H9 (cell line): ENCODE measurements at regions not wholly inside any gene's neighbourhood (a gene's known extent, or its start where the extent isn't known, plus 50 kb on each side); places are given as distances from the start of the nearest gene placed in this dataset.

Experiments
- DNase-seq: peaks from one replicate; pipeline ENCODE4 v3.0.0-alpha.2; 2017
- H2AFZ ChIP-seq: one replicate; pipeline ENCODE4 v1.6.1; 2013; ENCODE audit warnings: mild to moderate bottlenecking, low read length, control low read depth, moderate library complexity
- H2AK5ac ChIP-seq: 2 replicates; pipeline ENCODE4 v1.6.1; 2013; ENCODE audit warnings: low read length, control low read depth, mixed read lengths; ENCODE audit not compliant: insufficient read length
- H2BK120ac ChIP-seq: one replicate; pipeline ENCODE4 v1.6.1; 2013; ENCODE audit warnings: low read depth, mild to moderate bottlenecking, low read length, control low read depth, inconsistent platforms; ENCODE audit not compliant: poor library complexity, severe bottlenecking
- H2BK12ac ChIP-seq: 2 replicates; pipeline ENCODE4 v1.6.1; 2013; ENCODE audit warnings: low read length, control low read depth, mixed read lengths, low read depth; ENCODE audit not compliant: insufficient read length
- H2BK15ac ChIP-seq: 2 replicates; pipeline ENCODE4 v1.6.1; 2013; ENCODE audit warnings: low read depth, low read length, control low read depth
- H2BK20ac ChIP-seq: one replicate; pipeline ENCODE4 v1.6.1; 2013; ENCODE audit warnings: low read depth, mild to moderate bottlenecking, low read length, control low read depth, inconsistent platforms; ENCODE audit not compliant: poor library complexity, severe bottlenecking
- H2BK5ac ChIP-seq: 2 replicates; pipeline ENCODE4 v1.6.1; 2013; ENCODE audit warnings: low read length, control low read depth, mixed read lengths; ENCODE audit not compliant: insufficient read length
- H3K14ac ChIP-seq: 2 replicates; pipeline ENCODE4 v1.6.1; 2013; ENCODE audit warnings: low read length, control low read depth; ENCODE audit not compliant: insufficient read depth
- H3K18ac ChIP-seq: 2 replicates; pipeline ENCODE4 v1.6.1; 2013; ENCODE audit warnings: low read depth, mild to moderate bottlenecking, mixed read lengths, low read length, control low read depth; ENCODE audit not compliant: insufficient read length
- H3K23ac ChIP-seq: 2 replicates; pipeline ENCODE4 v1.6.1; 2013; ENCODE audit warnings: low read length, control low read depth, mixed read lengths, low read depth; ENCODE audit not compliant: insufficient read length
- H3K23me2 ChIP-seq: 2 replicates; pipeline ENCODE4 v1.6.1; 2013; ENCODE audit warnings: low read depth, mild to moderate bottlenecking, mixed read lengths, low read length, control low read depth; ENCODE audit not compliant: insufficient read length, poor library complexity, severe bottlenecking
- H3K27ac ChIP-seq: 2 replicates; pipeline ENCODE4 v1.5.1; 2013; ENCODE audit warnings: low read length, control low read depth, mixed read lengths, low read depth; ENCODE audit not compliant: insufficient read length
- H3K27me3 ChIP-seq: 2 replicates; pipeline ENCODE4 v1.6.1; 2013; ENCODE audit warnings: low read length, control low read depth, inconsistent platforms; ENCODE audit not compliant: insufficient read depth
- H3K4ac ChIP-seq: 2 replicates; pipeline ENCODE4 v1.6.1; 2013; ENCODE audit warnings: low read depth, mild to moderate bottlenecking, control low read depth, inconsistent platforms, low read length, moderate library complexity
- H3K4me1 ChIP-seq: 2 replicates; pipeline ENCODE4 v1.6.1; 2013; ENCODE audit warnings: low read length, control low read depth, inconsistent platforms; ENCODE audit not compliant: insufficient read depth
- H3K4me2 ChIP-seq: 2 replicates; pipeline ENCODE4 v1.6.1; 2013; ENCODE audit warnings: low read length, control low read depth, mixed read lengths; ENCODE audit not compliant: insufficient read length, insufficient read depth
- H3K56ac ChIP-seq: 2 replicates; pipeline ENCODE4 v1.6.1; 2013; ENCODE audit warnings: low read depth, mild to moderate bottlenecking, mixed read lengths, low read length, control low read depth; ENCODE audit not compliant: insufficient read length
- H3K79me1 ChIP-seq: 2 replicates; pipeline ENCODE4 v1.6.1; 2013; ENCODE audit warnings: low read depth, mild to moderate bottlenecking, moderate library complexity, low read length, control low read depth, inconsistent platforms; ENCODE audit not compliant: insufficient read depth, poor library complexity, severe bottlenecking
- H3K79me2 ChIP-seq: 2 replicates; pipeline ENCODE4 v1.6.1; 2013; ENCODE audit warnings: low read length, control low read depth, inconsistent platforms; ENCODE audit not compliant: insufficient read depth
- H3K9ac ChIP-seq: 2 replicates; pipeline ENCODE4 v1.6.1; 2013; ENCODE audit warnings: low read length, control low read depth, mixed read lengths; ENCODE audit not compliant: insufficient read length; ENCODE audit errors: extremely low read depth
- H3K9me3 ChIP-seq: one replicate; pipeline ENCODE4 v1.6.1; 2013; ENCODE audit warnings: low read depth, low read length, inconsistent platforms; ENCODE audit not compliant: control insufficient read depth
- H3T11ph ChIP-seq: one replicate; pipeline ENCODE4 v1.6.1; 2013; ENCODE audit warnings: mild to moderate bottlenecking, low read length, control low read depth, inconsistent platforms
- H4K20me1 ChIP-seq: one replicate; pipeline ENCODE4 v1.6.1; 2013; ENCODE audit not compliant: control insufficient read depth, insufficient read length, insufficient read depth
- H4K5ac ChIP-seq: 2 replicates; pipeline ENCODE4 v1.6.1; 2013; ENCODE audit warnings: low read depth, mild to moderate bottlenecking, mixed read lengths, low read length, control low read depth; ENCODE audit not compliant: insufficient read length
- H4K8ac ChIP-seq: replicated peaks from 2 replicates; pipeline ENCODE4 v1.6.1; 2013; ENCODE audit warnings: low read length, control low read depth, mixed read lengths, low read depth; ENCODE audit not compliant: insufficient read length
- H4K91ac ChIP-seq: 2 replicates; pipeline ENCODE4 v1.6.1; 2013; ENCODE audit warnings: low read depth, mild to moderate bottlenecking, moderate library complexity, mixed read lengths, low read length, control low read depth; ENCODE audit not compliant: insufficient read length
- H3K27ac Mint-ChIP-seq, 3 experiments: 2 replicates in 2 of 3; 3 replicates in 1 of 3; pipeline ENCODE4 v1.8.0; 2020 to 2021; ENCODE audit warnings: mixed read lengths in 3 of 3, mild to moderate bottlenecking in 1 of 3, moderate library complexity in 1 of 3
- H3K27me3 Mint-ChIP-seq: 2 replicates; pipeline ENCODE4 v1.8.0; 2021; ENCODE audit warnings: low read depth, mild to moderate bottlenecking, moderate library complexity, mixed read lengths
- H3K36me3 Mint-ChIP-seq, 3 experiments: 2 replicates in 2 of 3; 3 replicates in 1 of 3; pipeline ENCODE4 v1.8.0; 2020 to 2021; ENCODE audit warnings: low read depth in 3 of 3, mixed read lengths in 3 of 3; ENCODE audit not compliant: insufficient read depth in 1 of 3
- H3K4me1 Mint-ChIP-seq, 2 experiments: 2 replicates each; pipeline ENCODE4 v1.8.0; 2020; ENCODE audit warnings: mixed read lengths in 2 of 2
- H3K4me3 Mint-ChIP-seq, 2 experiments: 2 replicates in 1 of 2; 3 replicates in 1 of 2; pipeline ENCODE4 v1.8.0; 2020 to 2021; ENCODE audit warnings: mild to moderate bottlenecking in 2 of 2, mixed read lengths in 2 of 2, moderate library complexity in 1 of 2
- H3K9me3 Mint-ChIP-seq, 2 experiments: 2 replicates in 1 of 2; 3 replicates in 1 of 2; pipeline ENCODE4 v1.8.0; 2020; ENCODE audit warnings: mild to moderate bottlenecking in 2 of 2, mixed read lengths in 2 of 2, moderate library complexity in 1 of 2
- WGBS: extraction: QIAGEN DNeasy Blood & Tissue Kit; methylation state at CpG from one replicate; pipeline ENCODE4 v1.1.7; 2013; ENCODE audit warnings: missing lambda C conversion rate, low lambda C conversion rate, mixed read lengths; ENCODE audit not compliant: insufficient read length; ENCODE audit errors: extremely low coverage; 5-methylcytosine and 5-hydroxymethylcytosine counted together
- TF ChIP-seq, protein P1 (sequence below): fragments of 200-600 bp; sonication (generic); conservative IDR thresholded peaks from 3 replicates; pipeline ENCODE4 v1.8.0; 2021; ENCODE audit warnings: antibody characterized with exemption, mild to moderate bottlenecking

DNA sequence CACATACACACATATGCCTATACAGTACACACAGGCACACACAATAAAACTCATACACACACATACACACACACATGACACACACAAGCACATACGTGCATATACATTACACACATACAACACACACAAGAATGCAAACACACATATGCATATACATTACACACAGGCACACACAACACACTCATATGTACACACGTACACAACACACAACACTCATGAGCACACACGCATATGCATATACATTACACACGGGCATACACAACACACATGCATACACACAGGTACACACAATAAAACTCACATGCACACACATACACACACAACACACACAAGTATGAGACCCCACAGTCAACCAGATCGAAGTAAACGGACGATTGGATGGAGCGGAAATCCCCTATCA is 238.2 kb downstream of the ERMARD start:
- no peaks in the 10 kb centered on the region for H3K23me2 ChIP-seq
- H3K27me3 ChIP-seq: no peaks in the 10 kb centered on the region
- H2BK20ac ChIP-seq: no peak overlapping the region
- no peak overlapping the region for H4K5ac ChIP-seq
- no peaks in the 10 kb centered on the region for H3K79me2 ChIP-seq
- H3K14ac ChIP-seq: no peak overlapping the region
- no peak overlapping the region for H3K18ac ChIP-seq
- no peaks in the 10 kb centered on the region for H3K9me3 Mint-ChIP-seq
- H3K9me3 ChIP-seq: no peaks in the 10 kb centered on the region
- H3K27ac ChIP-seq: no peak overlapping the region
- no peaks in the 10 kb centered on the region for H4K20me1 ChIP-seq
- no peak overlapping the region for H3K23ac ChIP-seq
- no peaks in the 10 kb centered on the region for H3K36me3 Mint-ChIP-seq
- H3K9ac ChIP-seq: no peak overlapping the region
- H3K4me1 Mint-ChIP-seq: peaks cover 2% of the 10 kb centered on the region in 2 experiments; a peak in 3 of 4 replicates
- no peak overlapping the region for H3K4me2 ChIP-seq
- no peak overlapping the region for H3K56ac ChIP-seq
- no peak overlapping the region for H2BK5ac ChIP-seq
- no peak for DNase-seq
- no peak overlapping the region for H4K91ac ChIP-seq
- TF ChIP-seq, protein P1, sequence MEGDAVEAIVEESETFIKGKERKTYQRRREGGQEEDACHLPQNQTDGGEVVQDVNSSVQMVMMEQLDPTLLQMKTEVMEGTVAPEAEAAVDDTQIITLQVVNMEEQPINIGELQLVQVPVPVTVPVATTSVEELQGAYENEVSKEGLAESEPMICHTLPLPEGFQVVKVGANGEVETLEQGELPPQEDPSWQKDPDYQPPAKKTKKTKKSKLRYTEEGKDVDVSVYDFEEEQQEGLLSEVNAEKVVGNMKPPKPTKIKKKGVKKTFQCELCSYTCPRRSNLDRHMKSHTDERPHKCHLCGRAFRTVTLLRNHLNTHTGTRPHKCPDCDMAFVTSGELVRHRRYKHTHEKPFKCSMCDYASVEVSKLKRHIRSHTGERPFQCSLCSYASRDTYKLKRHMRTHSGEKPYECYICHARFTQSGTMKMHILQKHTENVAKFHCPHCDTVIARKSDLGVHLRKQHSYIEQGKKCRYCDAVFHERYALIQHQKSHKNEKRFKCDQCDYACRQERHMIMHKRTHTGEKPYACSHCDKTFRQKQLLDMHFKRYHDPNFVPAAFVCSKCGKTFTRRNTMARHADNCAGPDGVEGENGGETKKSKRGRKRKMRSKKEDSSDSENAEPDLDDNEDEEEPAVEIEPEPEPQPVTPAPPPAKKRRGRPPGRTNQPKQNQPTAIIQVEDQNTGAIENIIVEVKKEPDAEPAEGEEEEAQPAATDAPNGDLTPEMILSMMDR: no peak
- H2BK12ac ChIP-seq: no peak overlapping the region
- no peak overlapping the region for H2AK5ac ChIP-seq
- H4K8ac ChIP-seq: no peak overlapping the region
- H2AFZ ChIP-seq: no peak overlapping the region
- H3K4me1 ChIP-seq: no peaks in the 10 kb centered on the region
- H3K27ac Mint-ChIP-seq: no peak overlapping the region; a peak in 1 of 7 replicates
- no peak overlapping the region for H2BK15ac ChIP-seq
- H3K4ac ChIP-seq: no peak overlapping the region
- H3K4me3 Mint-ChIP-seq: no peak overlapping the region
- no peak overlapping the region for H3T11ph ChIP-seq
- no peak overlapping the region for H2BK120ac ChIP-seq
- no peaks in the 10 kb centered on the region for H3K79me1 ChIP-seq
- WGBS: no CpG with 5 or more reads among the region's 8 CpGs
- peaks cover 1% of the 10 kb centered on the region; the same call in 1 of the 2 replicates for H3K27me3 Mint-ChIP-seq
